HG02763 (cell line): ENCODE measurements at regions not wholly inside any gene's neighbourhood (a gene's known extent, or its start where the extent isn't known, plus 50 kb on each side); places are given as distances from the start of the nearest gene placed in this dataset.

ENCODE experiments used
- ATAC-seq: cut with Tn5 transposase; IDR thresholded peaks from one replicate; pipeline ENCODE4 v1.9.1; 2021; ENCODE audit warnings: mild to moderate bottlenecking, moderate library complexity; ENCODE audit not compliant: unreplicated experiment

- ATAC-seq: no peak
Observed at GRCh38 chr2:2683606-2684224, 352.6 kb upstream of the MYT1L start.

DNA sequence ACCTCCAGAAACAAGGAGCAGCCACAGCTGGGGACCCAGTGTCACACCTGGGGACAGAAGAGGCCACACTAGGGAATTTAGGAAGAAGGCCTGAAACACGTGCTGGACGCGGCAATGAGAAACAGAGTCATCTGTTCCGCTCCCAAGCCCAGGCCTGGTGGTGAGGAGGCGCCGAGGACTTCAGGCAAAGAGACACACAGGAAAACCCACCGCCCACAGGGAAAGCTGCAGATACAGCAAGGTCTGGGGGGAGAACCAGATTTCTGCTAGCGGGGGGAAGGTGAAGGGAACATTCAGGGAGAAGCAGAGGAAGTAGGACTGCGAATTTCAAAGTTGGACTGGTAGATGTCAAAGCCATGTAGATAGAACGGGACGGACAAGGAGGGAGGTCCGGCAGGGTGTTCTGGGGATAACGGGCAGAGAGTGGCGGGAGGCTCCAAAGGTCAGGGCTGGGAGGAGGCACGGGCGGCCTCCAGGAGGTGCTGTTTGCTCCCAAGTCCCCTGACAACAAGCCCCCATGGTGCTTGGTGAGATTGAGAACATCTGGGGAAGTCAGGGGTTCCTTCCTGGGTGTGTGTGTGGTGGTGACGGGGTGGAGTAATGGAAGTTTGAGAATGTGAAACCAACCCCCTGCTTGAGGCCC, 351.7 kb upstream of the MYT1L start:
- no peak for ATAC-seq

DNA sequence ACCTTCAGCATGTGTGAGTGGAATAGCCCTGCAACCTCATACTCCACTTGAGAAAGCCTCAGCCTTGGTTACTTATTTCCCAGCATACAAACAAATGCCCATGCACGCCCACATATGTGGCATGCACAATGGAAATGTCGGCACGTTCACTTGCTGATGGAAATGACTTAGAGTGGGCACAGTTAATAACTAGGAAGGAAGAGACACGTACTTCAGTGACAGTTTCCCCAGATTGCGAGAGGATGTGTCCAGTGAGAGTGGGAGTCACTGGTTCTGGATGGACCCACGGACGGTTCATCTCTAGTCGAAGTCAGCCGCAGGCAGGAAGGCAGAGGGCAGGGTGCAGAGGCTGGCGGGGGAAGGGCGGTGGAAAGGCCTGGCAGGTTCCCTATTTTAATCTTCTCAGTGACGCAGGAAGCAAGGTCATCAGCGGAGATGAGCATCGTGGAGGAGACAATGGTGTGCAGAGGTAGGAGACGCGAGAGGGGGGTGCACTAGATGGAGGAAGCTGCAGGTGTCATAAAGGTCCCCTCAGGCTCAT, 350.7 kb upstream of the MYT1L start:
- ATAC-seq: no peak

GRCh38 chr2:2681085-2681484, 350.0 kb upstream of the MYT1L start:
- ATAC-seq: no peak

DNA sequence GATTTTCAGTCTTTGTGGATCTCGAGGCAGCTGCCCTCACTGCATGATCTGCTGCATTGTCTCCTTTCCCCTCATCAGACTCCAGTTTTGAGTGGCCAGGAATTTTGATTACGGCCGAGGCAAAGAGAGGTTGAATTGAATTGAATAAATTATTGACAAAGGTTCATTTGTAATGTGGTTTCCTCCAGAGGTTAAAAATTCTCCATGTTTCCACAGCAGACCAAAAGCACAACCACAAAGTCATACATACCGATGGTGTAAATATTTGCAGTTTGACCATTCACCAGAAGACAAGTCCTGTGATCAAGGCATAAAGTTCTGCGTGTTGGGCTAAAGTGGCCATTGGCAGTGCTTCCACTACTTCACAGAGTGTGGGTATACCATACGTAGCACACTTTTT, 343.8 kb upstream of the MYT1L start:
- ATAC-seq: no peak

- ATAC-seq: no peak
Observed at GRCh38 chr2:2673406-2673805, 342.3 kb upstream of the MYT1L start.

- ATAC-seq: no peak
Observed at GRCh38 chr2:2672249-2672648, 341.2 kb upstream of the MYT1L start.

GRCh38 chr2:2671826-2672225, 340.8 kb upstream of the MYT1L start:
- no peak for ATAC-seq

- ATAC-seq: no peak
Observed at GRCh38 chr2:2669316-2669715, 338.2 kb upstream of the MYT1L start.

- ATAC-seq: no peak
Observed at GRCh38 chr2:2668681-2669265, 337.7 kb upstream of the MYT1L start.

GRCh38 chr2:2667690-2668089, 336.6 kb upstream of the MYT1L start:
- ATAC-seq: no peak

- ATAC-seq: no peak
Observed at GRCh38 chr2:2665834-2666133, 334.7 kb upstream of the MYT1L start.

DNA sequence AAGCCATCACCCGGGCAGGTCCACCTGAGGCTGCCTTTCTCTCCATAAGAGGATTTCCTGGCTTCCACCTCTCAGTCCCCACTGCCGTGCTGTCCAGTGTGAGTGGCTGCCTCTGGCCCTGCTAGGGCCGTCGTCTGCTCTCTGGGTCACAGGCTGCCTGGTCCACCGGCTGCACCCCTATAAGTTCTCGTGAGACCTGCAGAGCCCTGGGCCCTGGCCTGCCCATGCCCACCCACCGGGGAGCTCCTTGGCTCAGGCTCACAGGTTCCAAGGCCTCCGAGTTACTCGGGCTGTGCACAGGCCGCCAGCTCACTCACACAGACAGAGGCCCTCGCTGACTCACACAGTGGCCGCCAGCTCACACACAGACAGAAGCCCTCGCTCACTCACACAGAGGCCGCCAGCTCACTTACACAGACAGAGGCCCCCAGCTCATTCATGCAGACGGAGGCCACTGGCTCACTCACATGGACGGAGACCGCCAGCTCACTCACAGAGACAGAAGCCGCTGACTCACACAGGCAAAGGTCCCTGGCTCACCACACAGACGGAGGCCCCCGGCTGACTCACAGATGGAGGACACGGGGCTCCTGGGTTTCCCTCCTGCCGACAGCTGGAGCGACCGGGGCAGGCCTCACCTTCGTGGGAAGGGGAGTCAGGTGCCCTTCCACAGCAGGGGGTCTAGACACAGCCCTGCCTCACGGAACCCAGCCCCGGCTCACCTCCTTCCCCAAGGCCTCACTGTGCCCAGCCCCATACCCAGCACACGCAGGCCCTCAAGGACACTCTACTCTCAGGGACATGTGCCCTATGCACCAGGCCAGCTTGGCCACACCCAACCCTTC, 334.1 kb upstream of the MYT1L start:
- ATAC-seq: no peak

DNA sequence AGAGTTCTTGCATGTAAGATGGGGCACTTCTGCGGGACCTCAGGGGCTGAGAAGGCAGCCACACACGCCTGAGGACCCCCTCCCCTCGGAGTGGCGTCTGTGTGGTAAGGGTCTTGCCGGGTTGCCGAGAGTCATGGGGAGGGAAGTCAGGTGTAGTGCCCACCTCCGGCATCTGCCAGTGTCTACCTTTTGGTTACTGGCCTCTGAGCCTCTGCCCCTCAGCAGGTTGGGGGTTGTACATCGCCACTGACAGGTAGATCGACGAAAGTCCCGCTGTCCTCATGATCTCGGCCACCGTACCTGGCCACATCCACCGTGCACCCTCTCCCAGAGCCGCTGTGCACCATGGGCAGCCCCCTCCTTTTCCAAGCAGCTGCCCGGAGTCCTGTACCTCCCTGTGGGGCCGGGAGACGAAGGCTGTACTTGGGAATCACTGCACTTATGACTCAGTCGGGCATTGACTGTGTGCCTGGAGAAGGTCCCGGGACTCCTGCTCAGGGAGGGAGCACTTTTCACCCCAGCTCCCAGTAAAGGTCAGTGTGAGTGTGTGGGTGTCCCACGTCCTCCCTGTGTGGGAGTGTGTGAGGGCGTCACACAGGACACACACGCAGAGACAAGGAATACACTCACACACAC, 332.4 kb upstream of the MYT1L start:
- ATAC-seq: no peak

DNA sequence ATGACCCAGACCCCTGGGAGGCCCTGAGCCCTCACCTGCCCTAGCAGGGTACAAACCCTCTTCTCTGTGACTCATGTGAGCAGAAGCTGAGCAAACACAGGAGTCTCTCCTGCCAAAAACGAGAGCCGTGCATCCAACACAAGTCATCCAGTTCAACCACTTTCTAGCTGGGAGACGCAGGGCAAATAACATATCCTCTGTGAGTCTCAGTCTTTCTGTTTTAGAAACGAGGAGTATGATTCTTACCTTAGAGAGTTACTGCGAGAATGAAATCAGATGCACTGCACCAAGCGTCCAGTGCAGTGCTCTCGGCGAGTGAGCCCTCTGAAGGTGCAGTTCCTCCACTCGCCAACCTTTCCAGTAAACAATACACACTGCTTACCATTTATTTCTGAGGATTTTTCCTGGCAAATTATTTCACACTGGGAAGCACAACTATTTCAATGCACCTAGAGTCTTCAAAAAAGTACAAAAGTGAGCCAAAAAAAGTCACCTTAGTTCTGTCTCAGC, 331.8 kb upstream of the MYT1L start:
- no peak for ATAC-seq

- no peak for ATAC-seq
Observed at GRCh38 chr2:2662037-2662846, 331.2 kb upstream of the MYT1L start.

GRCh38 chr2:2660789-2661355, 329.8 kb upstream of the MYT1L start:
- no peak for ATAC-seq

DNA sequence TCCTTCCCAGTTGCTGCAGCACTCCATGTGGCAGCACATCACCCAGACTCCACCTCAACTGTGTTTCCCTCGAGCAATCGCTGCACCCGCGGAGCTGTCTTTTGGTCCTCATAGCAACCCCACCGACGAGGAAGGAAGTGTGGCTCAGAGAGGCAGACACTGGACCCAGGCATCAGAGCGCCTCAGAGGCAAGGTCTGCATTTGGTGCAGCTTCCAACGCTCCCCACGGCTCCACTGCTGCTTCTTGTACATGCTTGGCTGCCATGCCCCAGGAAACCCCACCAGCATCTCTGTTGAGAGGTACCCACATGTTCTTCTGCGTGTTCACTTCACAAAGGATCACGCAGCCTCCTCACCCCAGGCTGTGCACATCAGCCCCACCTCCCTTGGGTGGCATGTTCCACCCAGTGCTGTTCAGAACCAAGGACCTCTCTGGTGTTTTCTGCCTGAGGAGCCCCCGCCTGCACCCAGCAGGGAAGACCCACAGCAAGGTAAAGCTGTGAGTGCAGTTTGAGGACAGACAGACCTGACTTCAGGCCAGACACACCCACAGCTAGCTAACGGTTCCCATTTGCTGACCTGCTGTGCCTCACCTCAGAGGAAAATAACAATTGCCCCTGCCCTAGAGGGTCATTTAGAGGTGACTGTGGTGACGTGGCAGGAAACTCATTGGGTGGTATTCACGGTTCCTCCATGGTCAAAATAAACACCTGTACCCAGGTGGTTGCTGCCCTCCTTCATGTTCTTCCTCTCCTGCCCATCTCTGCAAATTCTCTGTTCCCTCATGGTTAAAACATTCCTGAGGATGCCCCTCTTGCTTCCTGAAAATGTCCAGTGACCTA, 326.3 kb upstream of the MYT1L start:
- no peak for ATAC-seq
